Endothelial cell of umbilical vein (primary cell): ENCODE measurements at regions not wholly inside any gene's neighbourhood (a gene's known extent, or its start where the extent isn't known, plus 50 kb on each side); places are given as distances from the start of the nearest gene placed in this dataset.

Experiments used
- CTCF ChIP-seq, 2 donors: IDR thresholded peaks; 1 replicate in 1 of 2; 2 replicates in 1 of 2; pipeline ENCODE4 v1.5.1; 2011; ENCODE audit warnings: low read length in 2 of 2, mild to moderate bottlenecking in 2 of 2, moderate library complexity in 2 of 2, control low read depth in 1 of 2, inconsistent platforms in 1 of 2, low read depth in 1 of 2; ENCODE audit not compliant: insufficient read depth in 1 of 2; ENCODE audit errors: extremely low read depth in 1 of 2
- EZH2 ChIP-seq: IDR thresholded peaks from 2 replicates; pipeline ENCODE4 v1.6.1; 2012; ENCODE audit warnings: borderline replicate concordance, low read depth, mild to moderate bottlenecking, moderate library complexity, low read length, inconsistent platforms; ENCODE audit not compliant: severe bottlenecking
- FOS ChIP-seq: IDR thresholded peaks from 2 replicates; pipeline ENCODE4 v1.6.1; 2011; ENCODE audit warnings: mild to moderate bottlenecking, low read length, moderate library complexity, borderline replicate concordance; ENCODE audit not compliant: insufficient read depth
- JUN ChIP-seq: IDR thresholded peaks from 2 replicates; pipeline ENCODE4 v1.6.1; 2011; ENCODE audit warnings: borderline replicate concordance, low read depth; ENCODE audit not compliant: insufficient read length, insufficient read depth
- MYC ChIP-seq: IDR thresholded peaks from one replicate; pipeline ENCODE4 v1.6.1; 2011; ENCODE audit warnings: mild to moderate bottlenecking, low read depth, low read length
- POLR2A ChIP-seq: IDR thresholded peaks from 2 replicates; pipeline ENCODE4 v1.6.1; 2012; ENCODE audit warnings: low read depth, mild to moderate bottlenecking, control low read depth, low read length
- POLR2AphosphoS5 ChIP-seq: IDR thresholded peaks from 2 replicates; pipeline ENCODE4 v1.6.1; 2012; ENCODE audit warnings: low read depth, mild to moderate bottlenecking, control low read depth, low read length, moderate library complexity; ENCODE audit not compliant: insufficient read depth

GRCh38 chr10:5269791-5270190 is 73.2 kb downstream of the AKR1C4 start:
- TF ChIP-seq POLR2A (no peak), CTCF (IDR thresholded peaks at IDR 0.05; ENCODE audit: extremely low read depth in 1 of 2, insufficient read depth in 1 of 2, low read depth in 1 of 2, low read length in 2 of 2) (no peak), EZH2 (no peak), POLR2AphosphoS5 (no peak), FOS (no peak), MYC (no peak), JUN (no peak)
